ENCODE measurements at regions not wholly inside any gene's neighbourhood (a gene's known extent, or its start where the extent isn't known, plus 50 kb on each side); places are given as distances from the start of the nearest gene placed in this dataset.

DNA sequence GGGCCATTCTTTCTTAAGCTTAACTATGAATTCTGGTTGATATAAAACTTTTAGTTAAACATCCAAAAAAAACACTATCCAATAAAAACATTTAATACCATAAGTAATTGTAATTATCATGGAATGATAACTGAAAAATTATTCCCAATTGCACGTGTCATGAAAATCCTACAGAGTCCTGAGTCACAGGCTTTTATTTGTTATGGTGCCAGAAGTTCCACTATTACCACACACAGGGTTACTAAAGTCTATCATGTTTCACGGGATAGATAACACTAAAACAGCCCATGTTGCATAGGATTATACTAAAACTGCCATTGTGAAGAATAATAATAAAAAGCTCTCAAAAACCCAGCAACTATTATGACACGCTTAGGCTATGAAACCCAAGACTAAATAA, 1381.8 kb downstream of the EFNA5 start:
- TF ChIP-seq EZH2 (IDR thresholded peaks at IDR 0.05; ENCODE audit: borderline replicate concordance, low read length): no peak
- TF ChIP-seq, protein P1, sequence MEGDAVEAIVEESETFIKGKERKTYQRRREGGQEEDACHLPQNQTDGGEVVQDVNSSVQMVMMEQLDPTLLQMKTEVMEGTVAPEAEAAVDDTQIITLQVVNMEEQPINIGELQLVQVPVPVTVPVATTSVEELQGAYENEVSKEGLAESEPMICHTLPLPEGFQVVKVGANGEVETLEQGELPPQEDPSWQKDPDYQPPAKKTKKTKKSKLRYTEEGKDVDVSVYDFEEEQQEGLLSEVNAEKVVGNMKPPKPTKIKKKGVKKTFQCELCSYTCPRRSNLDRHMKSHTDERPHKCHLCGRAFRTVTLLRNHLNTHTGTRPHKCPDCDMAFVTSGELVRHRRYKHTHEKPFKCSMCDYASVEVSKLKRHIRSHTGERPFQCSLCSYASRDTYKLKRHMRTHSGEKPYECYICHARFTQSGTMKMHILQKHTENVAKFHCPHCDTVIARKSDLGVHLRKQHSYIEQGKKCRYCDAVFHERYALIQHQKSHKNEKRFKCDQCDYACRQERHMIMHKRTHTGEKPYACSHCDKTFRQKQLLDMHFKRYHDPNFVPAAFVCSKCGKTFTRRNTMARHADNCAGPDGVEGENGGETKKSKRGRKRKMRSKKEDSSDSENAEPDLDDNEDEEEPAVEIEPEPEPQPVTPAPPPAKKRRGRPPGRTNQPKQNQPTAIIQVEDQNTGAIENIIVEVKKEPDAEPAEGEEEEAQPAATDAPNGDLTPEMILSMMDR (IDR thresholded peaks at IDR 0.05; ENCODE audit: low read length): no peak
